OCI-LY3 (cell line): ENCODE measurements at regions not wholly inside any gene's neighbourhood (a gene's known extent, or its start where the extent isn't known, plus 50 kb on each side); places are given as distances from the start of the nearest gene placed in this dataset.
A peak's percentile ranks its signal among the peaks of the same experiment; 100 is the strongest.

Experiments used
- H2AFZ ChIP-seq: fragments of 200-600, 300-600 bp; shearing (Covaris generic); 2 replicates; pipeline ENCODE4 v1.6.0; 2014; ENCODE audit warnings: antibody characterized with exemption, low read depth, low read length
- H3K27ac ChIP-seq: fragments of 200-600, 300-600 bp; sonication (generic); 2 replicates; pipeline ENCODE4 v1.5.1; 2014; ENCODE audit warnings: mild to moderate bottlenecking, low read length, moderate library complexity, mixed read lengths
- H3K27me3 ChIP-seq: fragments of 200-600, 300-600 bp; sonication (generic); 2 replicates; pipeline ENCODE4 v1.6.1; 2014; ENCODE audit warnings: low read depth, low read length, mixed read lengths
- H3K36me3 ChIP-seq: fragments of 200-600, 300-600 bp; sonication (generic); replicated peaks from 2 replicates; pipeline ENCODE3; 2014; ENCODE audit warnings: low read depth, low read length, mixed read lengths
- H3K4me1 ChIP-seq: fragments of 300-600, 200-600 bp; sonication (generic); 2 replicates; pipeline ENCODE4 v1.6.1; 2014; ENCODE audit warnings: low read length, mixed read lengths
- H3K4me2 ChIP-seq: fragments of 200-600, 300-600 bp; sonication (generic); 2 replicates; pipeline ENCODE4 v1.6.1; 2014; ENCODE audit warnings: low read length, mixed read lengths
- H3K4me3 ChIP-seq: fragments of 300-600, 200-600 bp; sonication (generic); 2 replicates; pipeline ENCODE4 v1.5.1; 2014; ENCODE audit warnings: antibody characterized with exemption, mild to moderate bottlenecking, low read length, moderate library complexity
- H3K79me2 ChIP-seq: fragments of 300-600, 200-600 bp; shearing (Covaris generic); 2 replicates; pipeline ENCODE4 v1.6.1; 2014; ENCODE audit warnings: mild to moderate bottlenecking, low read length, mixed read lengths
- H3K9ac ChIP-seq: fragments of 300-600, 200-600 bp; shearing (Covaris generic); 2 replicates; pipeline ENCODE4 v1.6.0; 2014; ENCODE audit warnings: mild to moderate bottlenecking, low read length, moderate library complexity
- H3K9me3 ChIP-seq: fragments of 200-600, 300-600 bp; shearing (Covaris generic); 2 replicates; pipeline ENCODE4 v1.6.1; 2014; ENCODE audit warnings: low read length, mixed read lengths; ENCODE audit not compliant: insufficient read depth
- H4K20me1 ChIP-seq: fragments of 200-600, 300-600 bp; sonication (generic); 2 replicates; pipeline ENCODE4 v1.6.1; 2016; ENCODE audit warnings: low read length, mixed read lengths; ENCODE audit not compliant: insufficient read depth
- EZH2phosphoT487 ChIP-seq: fragments of 200-600 bp; shearing (Covaris generic); IDR thresholded peaks from 2 replicates; pipeline ENCODE4 v1.6.1; 2018; ENCODE audit warnings: antibody characterized with exemption, mixed run types, low read depth
- TF ChIP-seq, protein P1 (sequence below): fragments of 200-600, 300-600 bp; sonication (generic); IDR thresholded peaks from 2 replicates; pipeline ENCODE4 v1.5.1; 2014; ENCODE audit warnings: antibody characterized with exemption, low read length, low read depth

DNA sequence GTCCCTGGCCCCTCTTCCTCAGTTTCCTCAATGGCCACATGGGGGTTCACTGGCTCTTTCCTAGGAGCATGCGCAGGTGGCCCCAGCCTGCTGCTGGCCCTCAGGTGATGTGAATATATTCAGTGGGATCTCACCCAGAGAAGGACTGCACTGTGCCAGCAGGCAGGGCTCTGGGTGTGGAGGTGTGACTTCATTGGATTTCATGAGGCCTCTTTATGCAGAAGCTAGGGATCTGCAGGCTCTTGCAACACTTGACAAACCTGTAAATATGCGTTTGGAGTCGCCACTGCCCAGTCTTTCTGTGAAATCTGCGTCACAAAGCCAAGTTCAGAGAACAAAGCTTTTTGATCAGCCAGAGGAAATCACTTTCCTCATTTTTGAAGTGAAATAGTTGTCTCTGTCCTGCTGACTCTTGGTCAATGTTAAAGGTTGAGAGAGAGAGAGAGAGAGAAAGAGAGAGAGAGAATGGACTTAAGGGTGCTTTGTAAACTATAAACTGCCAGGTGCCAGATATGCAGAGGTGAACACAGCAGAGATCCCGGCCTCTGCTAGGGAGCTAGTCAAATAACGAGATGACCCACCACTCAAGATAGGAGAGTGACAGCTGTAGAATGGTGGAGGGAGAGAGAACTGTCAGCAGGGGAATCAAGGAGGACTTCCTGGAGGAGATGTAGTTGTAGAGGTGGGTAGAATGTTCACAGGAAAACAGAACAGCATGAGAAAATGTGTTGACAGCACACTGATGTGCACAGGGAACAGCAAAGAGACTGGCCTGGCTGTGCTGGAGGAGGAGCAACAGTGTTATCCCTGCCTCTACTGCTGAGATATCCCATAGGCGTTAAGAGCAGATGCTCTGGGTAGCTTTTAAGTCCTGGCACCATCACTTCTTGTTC is 167.0 kb upstream of the ZNF618 start:
- no peak overlapping the region for H3K27ac ChIP-seq
- H4K20me1 ChIP-seq = no peaks in the 10 kb centered on the region
- no peaks in the 10 kb centered on the region for H3K9me3 ChIP-seq
- peaks cover 12% of the 10 kb centered on the region for H3K4me1 ChIP-seq
- H3K4me2 ChIP-seq = no peak overlapping the region
- no peak overlapping the region for H3K4me3 ChIP-seq
- TF ChIP-seq EZH2phosphoT487 = no peak
- TF ChIP-seq, protein P1, sequence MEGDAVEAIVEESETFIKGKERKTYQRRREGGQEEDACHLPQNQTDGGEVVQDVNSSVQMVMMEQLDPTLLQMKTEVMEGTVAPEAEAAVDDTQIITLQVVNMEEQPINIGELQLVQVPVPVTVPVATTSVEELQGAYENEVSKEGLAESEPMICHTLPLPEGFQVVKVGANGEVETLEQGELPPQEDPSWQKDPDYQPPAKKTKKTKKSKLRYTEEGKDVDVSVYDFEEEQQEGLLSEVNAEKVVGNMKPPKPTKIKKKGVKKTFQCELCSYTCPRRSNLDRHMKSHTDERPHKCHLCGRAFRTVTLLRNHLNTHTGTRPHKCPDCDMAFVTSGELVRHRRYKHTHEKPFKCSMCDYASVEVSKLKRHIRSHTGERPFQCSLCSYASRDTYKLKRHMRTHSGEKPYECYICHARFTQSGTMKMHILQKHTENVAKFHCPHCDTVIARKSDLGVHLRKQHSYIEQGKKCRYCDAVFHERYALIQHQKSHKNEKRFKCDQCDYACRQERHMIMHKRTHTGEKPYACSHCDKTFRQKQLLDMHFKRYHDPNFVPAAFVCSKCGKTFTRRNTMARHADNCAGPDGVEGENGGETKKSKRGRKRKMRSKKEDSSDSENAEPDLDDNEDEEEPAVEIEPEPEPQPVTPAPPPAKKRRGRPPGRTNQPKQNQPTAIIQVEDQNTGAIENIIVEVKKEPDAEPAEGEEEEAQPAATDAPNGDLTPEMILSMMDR = no peak
- H3K9ac ChIP-seq = no peak overlapping the region
- no peaks in the 10 kb centered on the region for H3K79me2 ChIP-seq
- peaks cover 34% of the 10 kb centered on the region; the same call in 1 of the 2 replicates for H3K27me3 ChIP-seq
- H3K36me3 ChIP-seq = no peaks in the 10 kb centered on the region
- no peak overlapping the region for H2AFZ ChIP-seq

DNA sequence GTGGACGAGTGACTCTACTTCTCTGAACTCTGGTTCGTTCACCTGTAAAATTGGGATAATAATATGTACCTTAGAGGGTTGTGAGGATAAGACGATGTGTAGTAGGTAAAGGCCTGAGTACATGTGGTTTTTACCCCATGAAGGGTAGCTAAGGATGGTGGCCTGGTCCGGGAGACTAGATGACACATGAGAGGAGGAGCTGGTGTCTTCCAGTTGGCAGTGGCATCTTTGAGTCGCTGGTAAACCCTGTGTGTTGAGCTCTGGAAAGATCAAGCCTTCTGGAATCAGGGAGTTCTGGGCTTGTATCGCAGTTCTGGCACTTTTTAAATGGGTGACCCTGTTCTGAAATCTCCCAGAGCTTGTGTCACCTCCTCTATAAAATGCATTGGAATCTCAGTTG is 166.4 kb upstream of the ZNF618 start:
- no peak overlapping the region for H3K27ac ChIP-seq

DNA sequence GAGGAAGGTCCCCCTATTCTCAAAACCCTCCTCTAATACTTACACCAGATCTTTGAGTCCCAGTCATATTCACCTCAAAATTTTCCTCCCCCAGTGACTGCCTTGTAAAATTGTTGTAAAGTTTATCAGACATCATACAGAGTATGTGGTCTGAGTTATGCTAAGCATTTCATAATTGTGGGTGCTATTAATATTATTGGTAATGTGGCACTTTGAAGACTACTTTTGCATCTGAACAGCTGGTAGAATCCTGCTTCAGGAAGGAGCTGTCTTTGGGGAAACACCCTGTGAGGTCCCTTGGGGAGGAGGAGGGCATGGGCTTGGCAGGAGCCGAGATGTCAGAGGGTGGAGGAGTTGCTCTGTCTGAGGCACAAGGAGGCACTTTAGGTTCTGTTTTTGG is 164.9 kb upstream of the ZNF618 start:
- 0 out of 2 replicates have a peak overlapping the region, but pooled peaks have one; percentile 11 for H3K4me2 ChIP-seq
- no peaks in the 10 kb centered on the region for H4K20me1 ChIP-seq
- no peak for TF ChIP-seq EZH2phosphoT487
- TF ChIP-seq, protein P1 = no peak
- no peak overlapping the region for H3K9ac ChIP-seq
- H3K4me3 ChIP-seq = no peak overlapping the region
- no peaks in the 10 kb centered on the region for H3K79me2 ChIP-seq
- no peaks in the 10 kb centered on the region for H3K9me3 ChIP-seq
- no peak overlapping the region for H3K27ac ChIP-seq
- peaks cover 12% of the 10 kb centered on the region for H3K4me1 ChIP-seq
- no peak overlapping the region for H2AFZ ChIP-seq
- no peaks in the 10 kb centered on the region for H3K36me3 ChIP-seq
- peaks cover 28% of the 10 kb centered on the region; the same call in 1 of the 2 replicates for H3K27me3 ChIP-seq

More for the DNA sequence above, 166.4 kb upstream of the ZNF618 start:
- Histone ChIP-seq H3K36me3 (no peaks in the 10 kb centered on the region), H3K9ac (no peak overlapping the region), H3K27me3 (peaks cover 28% of the 10 kb centered on the region; the same call in 1 of the 2 replicates), H3K79me2 (no peaks in the 10 kb centered on the region), H3K4me2 (no peak overlapping the region), H4K20me1 (no peaks in the 10 kb centered on the region), H3K9me3 (no peaks in the 10 kb centered on the region), H3K4me3 (no peak overlapping the region), H3K4me1 (peaks cover 12% of the 10 kb centered on the region), H2AFZ (no peak overlapping the region)
- no peak for TF ChIP-seq EZH2phosphoT487
- TF ChIP-seq, protein P1 = no peak

DNA sequence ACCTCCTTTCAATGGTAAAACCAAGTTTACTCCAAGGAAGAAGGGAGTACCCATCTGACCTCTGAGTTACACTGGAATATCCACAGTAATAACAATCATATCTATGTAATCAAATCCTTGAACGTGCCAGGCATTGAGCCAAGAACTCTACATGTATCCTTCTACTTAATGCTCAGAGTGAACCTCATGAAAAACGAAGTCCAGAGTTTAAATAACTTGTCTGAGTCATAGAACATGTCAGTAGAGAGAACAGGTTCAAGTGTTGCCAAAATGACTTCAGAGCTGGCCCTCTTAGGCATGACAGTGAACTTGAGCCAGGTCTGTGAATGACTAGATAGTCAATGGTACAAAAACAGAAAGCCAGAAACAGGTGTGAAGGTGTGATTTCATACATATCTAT is 164.1 kb upstream of the ZNF618 start:
- Histone ChIP-seq H3K79me2 (no peaks in the 10 kb centered on the region), H3K9me3 (no peaks in the 10 kb centered on the region), H3K4me3 (no peak overlapping the region), H3K9ac (no peak overlapping the region), H2AFZ (no peak overlapping the region), H3K36me3 (no peaks in the 10 kb centered on the region), H3K27ac (no peak overlapping the region), H3K27me3 (peaks cover 31% of the 10 kb centered on the region; the same call in 1 of the 2 replicates), H4K20me1 (no peaks in the 10 kb centered on the region), H3K4me2 (no peak overlapping the region), H3K4me1 (peaks cover 12% of the 10 kb centered on the region)
- TF ChIP-seq EZH2phosphoT487 = no peak
- TF ChIP-seq, protein P1 = no peak
